HepG2 (cell line): ENCODE measurements at regions not wholly inside any gene's neighbourhood (a gene's known extent, or its start where the extent isn't known, plus 50 kb on each side); places are given as distances from the start of the nearest gene placed in this dataset.
"Not testable (repeated sequence)": the region's sequence is repeated elsewhere in the genome, so short reads cannot be mapped to it uniquely, and the experiment has no call there.

Source experiments
- ATAC-seq: fragments of 200-7000 bp; cut with Tn5 transposase; 3 replicates; pipeline ENCODE4 v1.9.1; 2020; ENCODE audit warnings: mild to moderate bottlenecking, moderate library complexity
- BruUV-seq: library from RNA; stranded (reverse); fragments of 400-500 nt; replicated peaks from 2 replicates; lab custom pipeline; 2021; lab: Mats Ljungman, UMichigan
- CTCF ChIA-PET: fragments of 300-600 bp; formaldehyde crosslinking; extraction: SDS; loops from one replicate; lab custom pipeline; 2021; ENCODE audit warnings: low total read pairs, inconsistent platforms, low intra/inter-chr PET ratio; lab: Yijun Ruan, JAX
- POLR2A ChIA-PET: fragments of 350-600 bp; sonication (Branson Sonifier 250); formaldehyde crosslinking; loops from one replicate; lab custom pipeline; 2020; ENCODE audit warnings: antibody characterized with exemption, inconsistent platforms; lab: Yijun Ruan, JAX
- DNase-seq: peaks from one replicate; pipeline ENCODE4 v3.0.0-alpha.2; 2015; ENCODE audit warnings: low spot score
- FAIRE-seq: peaks from 3 replicates; lab custom pipeline; 2011; peaks lifted over from hg19 to GRCh38; lab: Jason Lieb, UNC
- H2AFZ ChIP-seq: one replicate; pipeline ENCODE4 v1.6.1; 2011; ENCODE audit warnings: low read length, inconsistent platforms
- H3K27ac ChIP-seq: fragments of 300-600 bp; 3 replicates; pipeline ENCODE4 v1.8.0; 2011; ENCODE audit warnings: mixed run types, mild to moderate bottlenecking, mixed read lengths, low read length, inconsistent platforms; ENCODE audit not compliant: insufficient read depth; ENCODE audit errors: extremely low read length
- H3K27me3 ChIP-seq, 2 experiments: fragments of 200-600 bp in 1 of 2; 2 replicates in 1 of 2; 3 replicates in 1 of 2; pipeline versions ENCODE4 v1.6.0 to v1.8.0; 2011; ENCODE audit warnings: low read length in 2 of 2, mild to moderate bottlenecking in 2 of 2, moderate library complexity in 2 of 2, inconsistent platforms in 1 of 2; ENCODE audit not compliant: insufficient read depth in 2 of 2, control insufficient read depth in 1 of 2
- H3K36me3 ChIP-seq, 2 experiments: fragments of 200-600 bp in 1 of 2; replicated peaks in 1 of 2; 2 replicates in 1 of 2; 3 replicates in 1 of 2; pipeline versions ENCODE4 v1.5.1 to v1.8.0; 2011; ENCODE audit warnings: low read length in 2 of 2, inconsistent platforms in 1 of 2; ENCODE audit not compliant: insufficient read depth in 2 of 2, control insufficient read depth in 1 of 2
- H3K4me1 ChIP-seq: 2 replicates; pipeline ENCODE4 v1.5.1; 2012; ENCODE audit warnings: low read length, inconsistent platforms; ENCODE audit not compliant: insufficient read depth
- H3K4me2 ChIP-seq: 2 replicates; pipeline ENCODE4 v1.6.0; 2011; ENCODE audit warnings: low read depth, low read length, inconsistent platforms
- H3K4me3 ChIP-seq, 3 experiments: fragments of 200-600 bp in 1 of 3; sonication (generic), shearing (Covaris generic) in 1 of 3; replicated peaks in 1 of 3; 2 replicates each; pipeline ENCODE4 v1.5.1; 2011 to 2016; ENCODE audit warnings: low read length in 3 of 3, inconsistent platforms in 2 of 3, low read depth in 2 of 3, mild to moderate bottlenecking in 2 of 3, control low read depth in 1 of 3, mixed read lengths in 1 of 3; ENCODE audit not compliant: insufficient read depth in 1 of 3
- H3K79me2 ChIP-seq: one replicate; pipeline ENCODE4 v1.6.1; 2011; ENCODE audit warnings: low read length, inconsistent platforms; ENCODE audit not compliant: insufficient read depth
- H3K9ac ChIP-seq: 2 replicates; pipeline ENCODE4 v1.6.0; 2011; ENCODE audit warnings: mild to moderate bottlenecking, low read depth, low read length, inconsistent platforms; ENCODE audit not compliant: insufficient read depth
- H3K9me3 ChIP-seq: 2 replicates; pipeline ENCODE4 v1.5.1; 2012; ENCODE audit warnings: mild to moderate bottlenecking, low read length
- H4K20me1 ChIP-seq: 2 replicates; pipeline ENCODE4 v1.6.0; 2011; ENCODE audit warnings: inconsistent platforms, mild to moderate bottlenecking, low read length, moderate library complexity; ENCODE audit not compliant: insufficient read depth
- WGBS: methylation state at CpG from one replicate; pipeline ENCODE4 v1.1.6; 2017; ENCODE audit warnings: low lambda C conversion rate; 5-methylcytosine and 5-hydroxymethylcytosine counted together
- in situ Hi-C: cut with HindIII; loops from 2 replicates; pipeline ENCODE4 v1.10.0; 2017; ENCODE audit warnings: low pct_unique_long_range_greater_than_20kb; ENCODE audit not compliant: extremely low pct_ligation_motif_present
- intact Hi-C: fragments of 100-400 bp; cut with micrococcal nuclease; formaldehyde crosslinking; loops from one replicate; pipeline ENCODE4 v1.10.0; 2022; ENCODE audit not compliant: unreplicated experiment

- intact Hi-C loops, H3K4me1 ChIP-seq, H3K4me2 ChIP-seq, in situ Hi-C loops, H3K27me3 ChIP-seq, H3K9me3 ChIP-seq, CTCF ChIA-PET, ATAC-seq, FAIRE-seq, BruUV-seq, H3K27ac ChIP-seq, H4K20me1 ChIP-seq, H3K36me3 ChIP-seq, H2AFZ ChIP-seq, H3K9ac ChIP-seq, H3K79me2 ChIP-seq, H3K4me3 ChIP-seq, DNase-seq, POLR2A ChIA-PET: not testable (repeated sequence)
- no CpG with 5 or more reads among the region's 20 CpGs for WGBS
These were observed 5358.4 kb upstream of the TPTE start for GRCh38 chr21:5162693-5163574.

DNA sequence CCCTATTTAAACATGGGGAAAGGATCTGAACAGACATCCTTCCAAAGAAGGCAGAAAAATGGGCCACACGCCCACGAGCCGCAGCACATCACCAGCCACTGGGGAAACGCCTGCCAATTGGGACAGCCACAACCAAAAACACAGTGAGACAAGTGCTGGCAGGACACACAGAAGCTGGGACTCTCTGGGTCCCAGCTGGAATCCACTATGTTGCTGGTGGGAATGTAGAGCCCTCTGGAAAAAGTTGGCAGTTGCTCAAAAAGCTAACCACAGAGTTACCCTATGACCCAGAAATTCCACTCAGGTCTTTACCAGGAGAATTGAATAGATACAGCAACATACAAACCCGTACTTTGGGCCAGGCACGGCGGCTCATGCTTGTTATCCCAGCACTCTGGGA is 5355.6 kb upstream of the TPTE start:
- DNase-seq, H3K36me3 ChIP-seq, H2AFZ ChIP-seq, H3K4me2 ChIP-seq, H3K4me3 ChIP-seq, BruUV-seq, FAIRE-seq, H3K27me3 ChIP-seq, CTCF ChIA-PET, POLR2A ChIA-PET, H3K27ac ChIP-seq, H3K9me3 ChIP-seq, H4K20me1 ChIP-seq, H3K4me1 ChIP-seq, in situ Hi-C loops, H3K9ac ChIP-seq, intact Hi-C loops, ATAC-seq, H3K79me2 ChIP-seq: not testable (repeated sequence)
- WGBS, result no CpG with 5 or more reads among the region's 7 CpGs
